ENCODE measurements at regions not wholly inside any gene's neighbourhood (a gene's known extent, or its start where the extent isn't known, plus 50 kb on each side); places are given as distances from the start of the nearest gene placed in this dataset.

DNA sequence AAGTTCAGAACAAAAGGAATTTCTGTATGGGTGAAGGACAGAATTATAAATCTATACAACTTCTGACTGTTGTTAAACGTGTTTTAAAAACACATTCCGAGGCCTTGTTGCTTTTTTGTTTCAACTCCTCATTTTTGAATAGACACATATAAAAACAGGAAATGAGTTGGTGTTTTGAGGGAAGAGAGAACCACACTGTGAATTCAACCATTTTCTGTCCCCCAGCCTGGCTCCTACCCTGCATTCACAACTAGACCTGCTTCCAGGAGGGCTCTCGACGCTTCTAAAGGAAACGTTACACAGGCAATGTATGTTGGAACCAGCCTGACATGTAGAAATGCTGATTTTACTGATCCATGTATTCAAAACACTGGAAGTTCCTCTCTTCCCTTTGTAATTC, 76.5 kb downstream of the OR13A1 start:
- Mint-ChIP-seq H3K4me3 (ENCODE audit: unreplicated experiment) (no peak overlapping the region), H3K36me3 (ENCODE audit: unreplicated experiment) (no peaks in the 10 kb centered on the region), H3K4me1 (ENCODE audit: unreplicated experiment) (no peaks in the 10 kb centered on the region), H3K9me3 (ENCODE audit: unreplicated experiment) (no peaks in the 10 kb centered on the region), H3K27me3 (ENCODE audit: unreplicated experiment) (peaks cover 19% of the 10 kb centered on the region), H3K27ac (ENCODE audit: unreplicated experiment) (no peak overlapping the region)
- no peak for TF ChIP-seq CTCF (IDR thresholded peaks at IDR 0.05)
- no peak for DNase-seq (ENCODE audit: extremely low spot score, unreplicated experiment)

GRCh38 chr10:45239642-45240041, 75.8 kb downstream of the OR13A1 start:
- no peak for TF ChIP-seq CTCF (IDR thresholded peaks at IDR 0.05)
- Mint-ChIP-seq H3K27me3 (ENCODE audit: unreplicated experiment) (peaks cover 25% of the 10 kb centered on the region), H3K36me3 (ENCODE audit: unreplicated experiment) (no peaks in the 10 kb centered on the region), H3K9me3 (ENCODE audit: unreplicated experiment) (no peaks in the 10 kb centered on the region), H3K4me1 (ENCODE audit: unreplicated experiment) (no peaks in the 10 kb centered on the region), H3K4me3 (ENCODE audit: unreplicated experiment) (no peak overlapping the region), H3K27ac (ENCODE audit: unreplicated experiment) (no peak overlapping the region)
- no peak for DNase-seq (ENCODE audit: extremely low spot score, unreplicated experiment)

DNA sequence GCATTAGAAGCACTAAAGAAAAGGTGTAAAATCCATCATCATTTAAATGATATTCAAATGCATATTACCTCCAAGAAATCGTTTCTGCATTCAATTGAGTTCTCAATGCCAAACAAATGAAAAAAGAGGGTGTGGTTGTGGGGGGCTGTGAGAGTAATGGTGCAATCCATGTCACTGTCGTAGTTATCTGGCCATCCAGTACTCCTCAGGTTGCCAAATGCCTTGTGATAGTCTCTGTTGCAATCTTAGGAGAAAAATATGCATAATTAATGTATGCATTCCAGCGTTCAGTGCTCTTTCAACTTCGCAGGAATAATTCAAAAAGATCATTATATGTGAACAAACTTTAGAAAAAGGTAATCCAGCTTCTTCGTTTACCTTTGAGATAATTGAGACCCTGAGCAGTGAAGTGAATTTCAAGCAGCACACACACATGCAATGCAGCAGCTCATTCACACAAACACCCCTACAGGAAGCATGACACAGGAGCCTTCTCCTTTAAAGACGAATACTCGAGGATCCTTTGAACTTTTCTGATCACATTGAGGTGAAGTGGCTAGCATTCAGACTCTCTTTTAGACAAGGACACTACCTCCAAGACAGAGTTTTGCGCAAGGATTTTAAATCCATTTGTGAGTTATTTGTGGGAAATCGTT, 73.4 kb downstream of the OR13A1 start:
- Mint-ChIP-seq H3K27ac (ENCODE audit: unreplicated experiment) (no peak overlapping the region), H3K4me1 (ENCODE audit: unreplicated experiment) (no peaks in the 10 kb centered on the region), H3K4me3 (ENCODE audit: unreplicated experiment) (no peak overlapping the region), H3K36me3 (ENCODE audit: unreplicated experiment) (no peaks in the 10 kb centered on the region), H3K27me3 (ENCODE audit: unreplicated experiment) (peaks cover 30% of the 10 kb centered on the region), H3K9me3 (ENCODE audit: unreplicated experiment) (no peaks in the 10 kb centered on the region)
- no peak for TF ChIP-seq CTCF (IDR thresholded peaks at IDR 0.05)
- no peak for DNase-seq (ENCODE audit: extremely low spot score, unreplicated experiment)

- H3K36me3 Mint-ChIP-seq (ENCODE audit: unreplicated experiment), result no peaks in the 10 kb centered on the region
- no peak overlapping the region for H3K4me3 Mint-ChIP-seq (ENCODE audit: unreplicated experiment)
- no peak for TF ChIP-seq CTCF (IDR thresholded peaks at IDR 0.05)
- H3K4me1 Mint-ChIP-seq (ENCODE audit: unreplicated experiment), result no peaks in the 10 kb centered on the region
- no peaks in the 10 kb centered on the region for H3K9me3 Mint-ChIP-seq (ENCODE audit: unreplicated experiment)
- DNase-seq (ENCODE audit: extremely low spot score, unreplicated experiment), result no peak
- peaks cover 40% of the 10 kb centered on the region for H3K27me3 Mint-ChIP-seq (ENCODE audit: unreplicated experiment)
- no peak overlapping the region for H3K27ac Mint-ChIP-seq (ENCODE audit: unreplicated experiment)
Observed at GRCh38 chr10:45243261-45243660, 72.1 kb downstream of the OR13A1 start.

- H3K4me3 Mint-ChIP-seq (ENCODE audit: unreplicated experiment), result no peak overlapping the region
- no peak for TF ChIP-seq CTCF (IDR thresholded peaks at IDR 0.05)
- H3K4me1 Mint-ChIP-seq (ENCODE audit: unreplicated experiment), result peaks cover 9% of the 10 kb centered on the region
- no peak overlapping the region for H3K27ac Mint-ChIP-seq (ENCODE audit: unreplicated experiment)
- H3K9me3 Mint-ChIP-seq (ENCODE audit: unreplicated experiment), result no peaks in the 10 kb centered on the region
- peaks cover 40% of the 10 kb centered on the region for H3K27me3 Mint-ChIP-seq (ENCODE audit: unreplicated experiment)
- no peaks in the 10 kb centered on the region for H3K36me3 Mint-ChIP-seq (ENCODE audit: unreplicated experiment)
- DNase-seq (ENCODE audit: extremely low spot score, unreplicated experiment), result no peak
Observed at GRCh38 chr10:45246522-45246921, 68.9 kb downstream of the OR13A1 start.

Measured in osteocyte (in vitro differentiated cells).